ELR (cell line): ENCODE measurements at regions not wholly inside any gene's neighbourhood (a gene's known extent, or its start where the extent isn't known, plus 50 kb on each side); places are given as distances from the start of the nearest gene placed in this dataset.

Experiments
- DNase-seq: peaks from one replicate; pipeline ENCODE4 v3.0.0-alpha.2; 2015; ENCODE audit warnings: low read depth

GRCh38 chr10:131445623-131446022 is 134.1 kb upstream of the TCERG1L start:
- DNase-seq = no peak

- no peak for DNase-seq
These were observed 134.7 kb upstream of the TCERG1L start for GRCh38 chr10:131446171-131446570.

GRCh38 chr10:131448171-131448570 is 136.7 kb upstream of the TCERG1L start:
- no peak for DNase-seq

- no peak for DNase-seq
These were observed 137.4 kb upstream of the TCERG1L start for GRCh38 chr10:131448883-131449282.

- DNase-seq = no peak
These were observed 138.8 kb upstream of the TCERG1L start for GRCh38 chr10:131450216-131450765.

- DNase-seq = no peak
These were observed 140.0 kb upstream of the TCERG1L start for GRCh38 chr10:131451407-131452015.

- DNase-seq = no peak
These were observed 141.6 kb upstream of the TCERG1L start for GRCh38 chr10:131452926-131453720.

GRCh38 chr10:131453721-131454634 is 142.5 kb upstream of the TCERG1L start:
- DNase-seq = no peak

- no peak for DNase-seq
These were observed 144.9 kb upstream of the TCERG1L start for GRCh38 chr10:131456411-131456810.

GRCh38 chr10:131461093-131461492 is 149.6 kb upstream of the TCERG1L start:
- DNase-seq = no peak

- DNase-seq = no peak
These were observed 153.3 kb upstream of the TCERG1L start for GRCh38 chr10:131464789-131465188.

- DNase-seq = no peak
These were observed 158.0 kb upstream of the TCERG1L start for GRCh38 chr10:131469551-131469950.

- no peak for DNase-seq
These were observed 162.1 kb upstream of the TCERG1L start for GRCh38 chr10:131473645-131474044.

GRCh38 chr10:131474416-131474815 is 162.9 kb upstream of the TCERG1L start:
- DNase-seq = no peak

- no peak for DNase-seq
These were observed 163.5 kb upstream of the TCERG1L start for GRCh38 chr10:131475043-131475442.

GRCh38 chr10:131475803-131476202 is 164.3 kb upstream of the TCERG1L start:
- DNase-seq = no peak

- DNase-seq = no peak
These were observed 166.1 kb upstream of the TCERG1L start for GRCh38 chr10:131477457-131478121.

- no peak for DNase-seq
These were observed 167.0 kb upstream of the TCERG1L start for GRCh38 chr10:131478377-131478989.

GRCh38 chr10:131480066-131480465 is 168.5 kb upstream of the TCERG1L start:
- DNase-seq = no peak

GRCh38 chr10:131480861-131481260 is 169.3 kb upstream of the TCERG1L start:
- no peak for DNase-seq

- DNase-seq = no peak
These were observed 174.2 kb upstream of the TCERG1L start for GRCh38 chr10:131485732-131486131.
